ENCODE measurements at regions not wholly inside any gene's neighbourhood (a gene's known extent, or its start where the extent isn't known, plus 50 kb on each side); places are given as distances from the start of the nearest gene placed in this dataset.

GRCh38 chr3:111414531-111414930 is 127.5 kb upstream of the CD96 start:
- H3K36me3 ChIP-seq: no peaks in the 10 kb centered on the region
- no peak for DNase-seq (ENCODE audit: low read depth in 1 of 2, low spot score in 2 of 2)
- H3K4me1 ChIP-seq (replicated peaks): no peaks in the 10 kb centered on the region
- H3K27ac ChIP-seq: no peak overlapping the region
- H3K27me3 ChIP-seq (replicated peaks): no peaks in the 10 kb centered on the region
- no peak overlapping the region for H3K4me3 ChIP-seq
- H3K9me3 ChIP-seq (replicated peaks): no peaks in the 10 kb centered on the region

- Histone ChIP-seq H3K27me3 (replicated peaks) (no peaks in the 10 kb centered on the region), H3K27ac (no peak overlapping the region), H3K36me3 (no peaks in the 10 kb centered on the region), H3K4me3 (no peak overlapping the region), H3K4me1 (replicated peaks) (no peaks in the 10 kb centered on the region), H3K9me3 (replicated peaks) (no peaks in the 10 kb centered on the region)
- no peak for DNase-seq (ENCODE audit: low read depth in 1 of 2, low spot score in 2 of 2)
These were observed 127.0 kb upstream of the CD96 start for GRCh38 chr3:111415018-111415417.

GRCh38 chr3:111418391-111418790 is 123.6 kb upstream of the CD96 start:
- Histone ChIP-seq H3K9me3 (replicated peaks) (no peaks in the 10 kb centered on the region), H3K4me1 (replicated peaks) (no peaks in the 10 kb centered on the region), H3K36me3 (no peaks in the 10 kb centered on the region), H3K27me3 (replicated peaks) (no peaks in the 10 kb centered on the region), H3K4me3 (no peak overlapping the region), H3K27ac (no peak overlapping the region)
- DNase-seq (ENCODE audit: low read depth in 1 of 2, low spot score in 2 of 2): no peak

GRCh38 chr3:111428301-111428700 is 113.7 kb upstream of the CD96 start:
- no peak overlapping the region for H3K4me3 ChIP-seq
- no peaks in the 10 kb centered on the region for H3K4me1 ChIP-seq (replicated peaks)
- H3K27ac ChIP-seq: no peak overlapping the region
- no peaks in the 10 kb centered on the region for H3K27me3 ChIP-seq (replicated peaks)
- no peaks in the 10 kb centered on the region for H3K36me3 ChIP-seq
- H3K9me3 ChIP-seq (replicated peaks): no peaks in the 10 kb centered on the region
- DNase-seq (ENCODE audit: low read depth in 1 of 2, low spot score in 2 of 2): no peak

GRCh38 chr3:111434941-111435622 is 106.9 kb upstream of the CD96 start:
- H3K4me1 ChIP-seq (replicated peaks): no peaks in the 10 kb centered on the region
- no peak overlapping the region for H3K27ac ChIP-seq
- no peak for DNase-seq (ENCODE audit: low read depth in 1 of 2, low spot score in 2 of 2)
- H3K36me3 ChIP-seq: no peaks in the 10 kb centered on the region
- no peaks in the 10 kb centered on the region for H3K27me3 ChIP-seq (replicated peaks)
- H3K4me3 ChIP-seq: no peak overlapping the region
- H3K9me3 ChIP-seq (replicated peaks): no peaks in the 10 kb centered on the region

GRCh38 chr3:111438283-111438682 is 103.7 kb upstream of the CD96 start:
- no peak overlapping the region for H3K4me3 ChIP-seq
- no peaks in the 10 kb centered on the region for H3K4me1 ChIP-seq (replicated peaks)
- H3K36me3 ChIP-seq: no peaks in the 10 kb centered on the region
- H3K27me3 ChIP-seq (replicated peaks): no peaks in the 10 kb centered on the region
- no peaks in the 10 kb centered on the region for H3K9me3 ChIP-seq (replicated peaks)
- no peak for DNase-seq (ENCODE audit: low read depth in 1 of 2, low spot score in 2 of 2)
- H3K27ac ChIP-seq: no peak overlapping the region

- no peaks in the 10 kb centered on the region for H3K36me3 ChIP-seq
- no peaks in the 10 kb centered on the region for H3K4me1 ChIP-seq (replicated peaks)
- H3K4me3 ChIP-seq: no peak overlapping the region
- H3K9me3 ChIP-seq (replicated peaks): no peaks in the 10 kb centered on the region
- DNase-seq (ENCODE audit: low read depth in 1 of 2, low spot score in 2 of 2): no peak
- H3K27ac ChIP-seq: no peak overlapping the region
- H3K27me3 ChIP-seq (replicated peaks): no peaks in the 10 kb centered on the region
These were observed 87.4 kb upstream of the CD96 start for GRCh38 chr3:111454551-111454950.

- H3K27me3 ChIP-seq (replicated peaks): no peaks in the 10 kb centered on the region
- H3K9me3 ChIP-seq (replicated peaks): no peaks in the 10 kb centered on the region
- no peaks in the 10 kb centered on the region for H3K4me1 ChIP-seq (replicated peaks)
- no peaks in the 10 kb centered on the region for H3K36me3 ChIP-seq
- H3K27ac ChIP-seq: no peak overlapping the region
- no peak overlapping the region for H3K4me3 ChIP-seq
- no peak for DNase-seq (ENCODE audit: low read depth in 1 of 2, low spot score in 2 of 2)
These were observed 76.8 kb upstream of the CD96 start for GRCh38 chr3:111465081-111465670.

GRCh38 chr3:111470032-111470431 is 72.0 kb upstream of the CD96 start:
- Histone ChIP-seq H3K27ac (no peak overlapping the region), H3K9me3 (replicated peaks) (no peaks in the 10 kb centered on the region), H3K36me3 (no peaks in the 10 kb centered on the region), H3K4me1 (replicated peaks) (no peaks in the 10 kb centered on the region), H3K4me3 (no peak overlapping the region), H3K27me3 (replicated peaks) (no peaks in the 10 kb centered on the region)
- DNase-seq (ENCODE audit: low read depth in 1 of 2, low spot score in 2 of 2): no peak

- H3K27me3 ChIP-seq (replicated peaks): no peaks in the 10 kb centered on the region
- no peak overlapping the region for H3K27ac ChIP-seq
- H3K36me3 ChIP-seq: no peaks in the 10 kb centered on the region
- H3K4me1 ChIP-seq (replicated peaks): no peaks in the 10 kb centered on the region
- DNase-seq (ENCODE audit: low read depth in 1 of 2, low spot score in 2 of 2): no peak
- H3K9me3 ChIP-seq (replicated peaks): no peaks in the 10 kb centered on the region
- H3K4me3 ChIP-seq: no peak overlapping the region
These were observed 70.2 kb upstream of the CD96 start for GRCh38 chr3:111471831-111472230.

- H3K9me3 ChIP-seq (replicated peaks): no peaks in the 10 kb centered on the region
- H3K36me3 ChIP-seq: no peaks in the 10 kb centered on the region
- no peaks in the 10 kb centered on the region for H3K27me3 ChIP-seq (replicated peaks)
- no peak for DNase-seq (ENCODE audit: low read depth in 1 of 2, low spot score in 2 of 2)
- no peak overlapping the region for H3K4me3 ChIP-seq
- no peak overlapping the region for H3K27ac ChIP-seq
- H3K4me1 ChIP-seq (replicated peaks): no peaks in the 10 kb centered on the region
These were observed 69.4 kb upstream of the CD96 start for GRCh38 chr3:111472556-111472955.

- no peak overlapping the region for H3K4me3 ChIP-seq
- no peak overlapping the region for H3K27ac ChIP-seq
- no peaks in the 10 kb centered on the region for H3K9me3 ChIP-seq (replicated peaks)
- no peaks in the 10 kb centered on the region for H3K4me1 ChIP-seq (replicated peaks)
- DNase-seq (ENCODE audit: low read depth in 1 of 2, low spot score in 2 of 2): no peak
- H3K27me3 ChIP-seq (replicated peaks): no peaks in the 10 kb centered on the region
- H3K36me3 ChIP-seq: no peaks in the 10 kb centered on the region
These were observed 68.4 kb upstream of the CD96 start for GRCh38 chr3:111473550-111473949.

- Histone ChIP-seq H3K4me1 (replicated peaks) (no peaks in the 10 kb centered on the region), H3K27me3 (replicated peaks) (no peaks in the 10 kb centered on the region), H3K27ac (no peak overlapping the region), H3K36me3 (no peaks in the 10 kb centered on the region), H3K9me3 (replicated peaks) (no peaks in the 10 kb centered on the region), H3K4me3 (no peak overlapping the region)
- DNase-seq (ENCODE audit: low read depth in 1 of 2, low spot score in 2 of 2): no peak
These were observed 65.3 kb upstream of the CD96 start for GRCh38 chr3:111476701-111477100.

GRCh38 chr3:111480091-111480490 is 61.9 kb upstream of the CD96 start:
- H3K27me3 ChIP-seq (replicated peaks): no peaks in the 10 kb centered on the region
- no peak overlapping the region for H3K4me3 ChIP-seq
- no peak for DNase-seq (ENCODE audit: low read depth in 1 of 2, low spot score in 2 of 2)
- no peaks in the 10 kb centered on the region for H3K36me3 ChIP-seq
- no peak overlapping the region for H3K27ac ChIP-seq
- H3K9me3 ChIP-seq (replicated peaks): no peaks in the 10 kb centered on the region
- no peaks in the 10 kb centered on the region for H3K4me1 ChIP-seq (replicated peaks)

GRCh38 chr3:111481551-111481950 is 60.4 kb upstream of the CD96 start:
- no peaks in the 10 kb centered on the region for H3K36me3 ChIP-seq
- H3K27me3 ChIP-seq (replicated peaks): no peaks in the 10 kb centered on the region
- DNase-seq (ENCODE audit: low read depth in 1 of 2, low spot score in 2 of 2): no peak
- no peak overlapping the region for H3K4me3 ChIP-seq
- no peak overlapping the region for H3K27ac ChIP-seq
- no peaks in the 10 kb centered on the region for H3K4me1 ChIP-seq (replicated peaks)
- H3K9me3 ChIP-seq (replicated peaks): no peaks in the 10 kb centered on the region

Data from SJSA1 (cell line).